Activated T-cell treated with anti-CD3 and anti-CD28 coated beads, Interleukin-2, amount 50 U/mL, for 72 hours (primary cell): ENCODE measurements at regions not wholly inside any gene's neighbourhood (a gene's known extent, or its start where the extent isn't known, plus 50 kb on each side); places are given as distances from the start of the nearest gene placed in this dataset.
"Not testable (repeated sequence)": the region's sequence is repeated elsewhere in the genome, so short reads cannot be mapped to it uniquely, and the experiment has no call there.

Experiments
- ATAC-seq, 2 donors: fragments of 150-1000 bp; cut with Tn5 transposase; replicated peaks in 1 of 2; 2 replicates each; pipeline ENCODE4 v1.10.0; 2021; ENCODE audit warnings: moderate library complexity in 2 of 2, mild to moderate bottlenecking in 1 of 2
- DNase-seq, 2 donors: peaks; one replicate each; pipeline ENCODE4 v3.0.0; 2021 to 2022; ENCODE audit warnings: mixed read lengths in 1 of 2
- H3K27ac Mint-ChIP-seq: one replicate; pipeline ENCODE4 v1.8.0; 2022; ENCODE audit warnings: mild to moderate bottlenecking, moderate library complexity, mixed read lengths
- H3K27me3 Mint-ChIP-seq: one replicate; pipeline ENCODE4 v1.8.0; 2022; ENCODE audit warnings: low read depth, mixed read lengths
- H3K36me3 Mint-ChIP-seq, 2 donors: one replicate each; pipeline ENCODE4 v1.8.0; 2022; ENCODE audit warnings: mixed read lengths in 2 of 2, mild to moderate bottlenecking in 1 of 2; ENCODE audit not compliant: insufficient read depth in 2 of 2
- H3K4me1 Mint-ChIP-seq: one replicate; pipeline ENCODE4 v1.8.0; 2022; ENCODE audit warnings: low read depth, mixed read lengths
- H3K4me3 Mint-ChIP-seq, 2 donors: one replicate each; pipeline ENCODE4 v1.8.0; 2022; ENCODE audit warnings: mild to moderate bottlenecking in 2 of 2, mixed read lengths in 2 of 2, moderate library complexity in 2 of 2
- H3K9me3 Mint-ChIP-seq, 2 donors: one replicate each; pipeline ENCODE4 v1.8.0; 2022; ENCODE audit warnings: mixed read lengths in 2 of 2

DNA sequence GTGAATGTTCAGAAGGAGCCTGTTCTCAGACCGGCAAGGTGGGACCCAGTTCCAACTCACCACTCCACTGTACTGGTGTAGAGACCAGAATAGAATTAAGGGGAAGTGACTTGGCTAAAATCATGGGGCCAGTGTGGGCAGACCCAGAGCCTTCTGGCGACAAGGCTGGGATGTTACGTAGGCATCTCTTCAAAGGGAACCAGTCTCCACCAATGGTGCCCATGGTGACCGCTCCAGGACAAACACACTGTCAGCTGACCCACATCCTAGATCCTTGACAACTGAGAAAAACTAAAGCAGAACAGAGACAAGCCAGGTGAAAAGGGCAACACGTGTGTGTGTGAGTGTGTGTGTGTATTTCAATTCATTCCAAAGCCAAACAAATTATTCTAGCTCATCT is 321.7 kb upstream of the FRG2C start:
- DNase-seq (no peak), ATAC-seq (no peak)
- Mint-ChIP-seq H3K27ac (no peak overlapping the region), H3K36me3 (no peaks in the 10 kb centered on the region), H3K27me3 (peaks cover 7% of the 10 kb centered on the region), H3K4me1 (no peaks in the 10 kb centered on the region), H3K9me3 (no peaks in the 10 kb centered on the region), H3K4me3 (no peak overlapping the region)

GRCh38 chr3:75350536-75350935 is 313.6 kb upstream of the FRG2C start:
- not testable (repeated sequence) for ATAC-seq, H3K4me1 Mint-ChIP-seq, H3K9me3 Mint-ChIP-seq, H3K4me3 Mint-ChIP-seq, H3K36me3 Mint-ChIP-seq, DNase-seq, H3K27me3 Mint-ChIP-seq, H3K27ac Mint-ChIP-seq

- H3K9me3 Mint-ChIP-seq, H3K4me1 Mint-ChIP-seq, H3K27me3 Mint-ChIP-seq, H3K4me3 Mint-ChIP-seq, ATAC-seq, H3K36me3 Mint-ChIP-seq, H3K27ac Mint-ChIP-seq: not testable (repeated sequence)
- DNase-seq: peak; percentile 58 to 65
Observed at GRCh38 chr3:75362086-75362784, 301.9 kb upstream of the FRG2C start.

DNA sequence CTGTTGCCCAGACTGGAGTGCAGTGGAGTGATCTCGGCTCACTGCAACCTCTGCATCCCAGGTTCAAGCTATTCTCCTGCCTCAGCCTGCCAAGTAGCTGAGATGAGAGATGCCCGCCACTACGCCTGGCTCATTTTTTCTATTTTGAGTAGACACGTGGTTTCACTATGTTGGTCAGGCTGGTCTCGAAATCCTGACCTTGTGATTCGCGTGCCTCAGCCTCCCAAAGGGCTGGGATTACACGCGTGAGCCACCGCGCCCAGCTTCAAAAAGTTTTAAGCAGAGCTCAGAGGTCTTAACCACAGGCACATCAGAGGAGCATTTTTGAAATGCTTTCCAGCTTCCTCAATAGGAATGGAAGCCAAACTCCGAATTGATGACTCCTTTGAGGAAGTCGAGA is 291.2 kb upstream of the FRG2C start:
- not testable (repeated sequence) for H3K27ac Mint-ChIP-seq, H3K9me3 Mint-ChIP-seq, DNase-seq, H3K36me3 Mint-ChIP-seq, H3K27me3 Mint-ChIP-seq, ATAC-seq, H3K4me3 Mint-ChIP-seq, H3K4me1 Mint-ChIP-seq

DNA sequence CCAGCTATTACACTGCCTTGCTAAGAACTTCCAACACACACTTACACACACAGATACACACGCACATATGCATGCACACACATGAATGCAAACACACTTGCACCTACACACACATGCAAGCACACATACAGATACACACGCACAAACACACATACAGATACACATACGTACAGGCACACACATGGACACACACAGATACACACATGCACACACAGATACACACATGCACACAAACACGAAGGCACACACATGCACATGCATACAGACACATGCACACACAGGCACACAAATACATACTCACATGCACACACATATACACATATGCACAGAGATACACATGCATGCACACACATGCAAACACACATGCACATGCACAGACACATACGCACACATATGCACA is 284.3 kb upstream of the FRG2C start:
- not testable (repeated sequence) for H3K27ac Mint-ChIP-seq, H3K4me1 Mint-ChIP-seq, H3K4me3 Mint-ChIP-seq, ATAC-seq, H3K27me3 Mint-ChIP-seq, DNase-seq, H3K36me3 Mint-ChIP-seq
- peaks cover 5 to 13% of the 10 kb centered on the region in 2 donors for H3K9me3 Mint-ChIP-seq

- Mint-ChIP-seq H3K27me3 (no peaks in the 10 kb centered on the region), H3K36me3 (peaks cover 3% of the 10 kb centered on the region in 2 donors), H3K4me3 (no peak overlapping the region), H3K9me3 (peaks cover 5 to 13% of the 10 kb centered on the region in 2 donors), H3K27ac (no peak overlapping the region), H3K4me1 (no peaks in the 10 kb centered on the region)
- no peak for DNase-seq
- no peak for ATAC-seq
Observed at GRCh38 chr3:75380276-75380771, 283.8 kb upstream of the FRG2C start.

GRCh38 chr3:75384016-75384415 is 280.1 kb upstream of the FRG2C start:
- DNase-seq, H3K4me1 Mint-ChIP-seq, H3K27ac Mint-ChIP-seq, H3K4me3 Mint-ChIP-seq, ATAC-seq, H3K36me3 Mint-ChIP-seq, H3K27me3 Mint-ChIP-seq: not testable (repeated sequence)
- H3K9me3 Mint-ChIP-seq: peaks cover 5 to 11% of the 10 kb centered on the region in 2 donors

GRCh38 chr3:75388486-75389124 is 275.5 kb upstream of the FRG2C start:
- not testable (repeated sequence) for H3K36me3 Mint-ChIP-seq, H3K27ac Mint-ChIP-seq, H3K4me1 Mint-ChIP-seq, H3K4me3 Mint-ChIP-seq, ATAC-seq, H3K27me3 Mint-ChIP-seq, H3K9me3 Mint-ChIP-seq, DNase-seq

DNA sequence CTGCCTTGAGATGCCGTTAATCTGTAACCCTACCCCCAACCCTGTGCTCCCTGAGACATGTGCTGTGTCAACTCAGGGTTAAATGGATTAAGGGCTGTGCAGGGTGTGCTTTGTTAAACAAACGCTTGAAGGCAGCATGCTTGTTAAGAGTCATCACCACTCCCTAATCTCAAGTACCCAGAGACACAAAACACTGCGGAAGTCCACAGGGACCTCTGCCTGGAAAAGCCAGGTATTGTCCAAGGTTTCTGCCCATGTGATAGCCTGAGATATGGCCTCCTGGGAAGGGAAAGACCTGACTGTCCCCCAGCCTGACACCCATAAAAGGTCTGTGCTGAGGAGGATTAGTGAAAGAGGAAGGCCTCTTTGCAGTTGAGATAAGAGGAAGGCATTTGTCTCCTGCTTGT is 270.8 kb upstream of the FRG2C start:
- not testable (repeated sequence) for H3K4me1 Mint-ChIP-seq, DNase-seq, H3K27me3 Mint-ChIP-seq, ATAC-seq, H3K9me3 Mint-ChIP-seq, H3K27ac Mint-ChIP-seq, H3K36me3 Mint-ChIP-seq, H3K4me3 Mint-ChIP-seq

- H3K4me3 Mint-ChIP-seq: not testable (repeated sequence)
Observed at GRCh38 chr3:75394102-75394501, 270.0 kb upstream of the FRG2C start.

DNA sequence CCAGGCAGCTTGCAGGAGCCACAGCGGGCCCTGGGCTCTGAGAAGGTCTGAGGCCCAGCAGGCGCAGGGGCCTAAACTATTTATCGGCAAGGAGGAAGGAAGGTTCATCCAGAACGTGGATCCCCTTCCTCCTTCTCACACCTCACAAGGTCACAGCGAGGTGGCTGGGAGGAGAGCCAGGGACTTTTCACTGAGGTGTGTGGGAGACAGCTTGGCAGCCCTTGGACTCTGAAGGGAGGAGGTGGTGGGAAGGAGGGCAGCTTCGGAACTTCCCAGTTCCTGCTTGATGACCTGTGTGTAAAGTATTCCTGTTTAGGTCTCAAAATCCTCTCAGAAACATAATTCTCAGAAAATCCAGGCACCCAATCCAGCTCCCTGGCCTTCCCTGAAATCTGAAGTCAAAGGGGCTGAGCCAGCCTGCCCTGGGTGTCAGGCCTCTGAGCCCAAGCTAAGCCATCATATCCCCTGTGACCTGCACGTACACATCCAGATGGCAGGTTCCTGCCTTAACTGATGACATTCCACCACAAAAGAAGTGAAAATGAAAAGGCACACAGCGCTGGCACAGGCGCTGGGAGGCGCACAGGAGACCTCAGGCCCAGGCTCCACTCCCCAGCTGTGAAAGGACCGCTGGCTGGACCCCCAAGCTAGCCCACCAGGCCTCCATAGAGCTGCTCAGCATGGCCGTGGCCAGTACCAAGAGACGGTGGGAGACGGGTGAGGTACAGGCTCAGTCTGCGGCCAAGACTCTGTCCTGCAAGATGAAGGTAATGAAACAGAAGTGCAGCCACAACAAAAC is 269.4 kb upstream of the FRG2C start:
- H3K27me3 Mint-ChIP-seq, ATAC-seq, H3K36me3 Mint-ChIP-seq, H3K4me1 Mint-ChIP-seq, H3K27ac Mint-ChIP-seq, DNase-seq, H3K9me3 Mint-ChIP-seq, H3K4me3 Mint-ChIP-seq: not testable (repeated sequence)

More at GRCh38 chr3:75394102-75394501, 270.0 kb upstream of the FRG2C start:
- DNase-seq, H3K27ac Mint-ChIP-seq, H3K36me3 Mint-ChIP-seq, H3K9me3 Mint-ChIP-seq, ATAC-seq, H3K4me1 Mint-ChIP-seq, H3K27me3 Mint-ChIP-seq: not testable (repeated sequence)

GRCh38 chr3:75395580-75396315 is 268.4 kb upstream of the FRG2C start:
- H3K36me3 Mint-ChIP-seq: no peaks in the 10 kb centered on the region
- no peak overlapping the region for H3K27ac Mint-ChIP-seq
- no peaks in the 10 kb centered on the region for H3K9me3 Mint-ChIP-seq
- ATAC-seq (no peak), DNase-seq (no peak)
- no peaks in the 10 kb centered on the region for H3K27me3 Mint-ChIP-seq
- H3K4me3 Mint-ChIP-seq: no peak overlapping the region
- no peaks in the 10 kb centered on the region for H3K4me1 Mint-ChIP-seq

GRCh38 chr3:75396316-75396802 is 267.8 kb upstream of the FRG2C start:
- Mint-ChIP-seq H3K9me3 (no peaks in the 10 kb centered on the region), H3K36me3 (no peaks in the 10 kb centered on the region), H3K4me3 (no peak overlapping the region), H3K4me1 (no peaks in the 10 kb centered on the region), H3K27me3 (no peaks in the 10 kb centered on the region), H3K27ac (no peak overlapping the region)
- DNase-seq: no peak
- no peak for ATAC-seq
